Heart left ventricle (tissue), 13 donors: ENCODE measurements at regions not wholly inside any gene's neighbourhood (a gene's known extent, or its start where the extent isn't known, plus 50 kb on each side); places are given as distances from the start of the nearest gene placed in this dataset.

Experiments
- POLR2A ChIP-seq, 2 donors: fragments of 450-650 bp; IDR thresholded peaks; one replicate each; pipeline ENCODE4 v1.6.1; 2017; ENCODE audit warnings: antibody characterized with exemption in 2 of 2, mild to moderate bottlenecking in 2 of 2, moderate library complexity in 2 of 2
- TF ChIP-seq, protein P1 (sequence below), 12 donors: fragments of 200-600 bp; sonication (generic) in 4 of 12; IDR thresholded peaks; one replicate each; pipeline versions ENCODE4 v1.5.0 to v1.8.0; 2018 to 2022; ENCODE audit warnings: antibody characterized with exemption in 12 of 12, mild to moderate bottlenecking in 5 of 12
- donor health status: ischemic (EF 13 %, LVEDD 7.1; RV severe dilation, severe dysfunction).
- donor health status: DM: no; HTN: yes; CAD: no.
- donor health status: DM: no; HTN: no; CAD: no.
- donor health status: ischemic (EF 25% LVEDD 6.9; RV normal size, moderate dysfunction).
- donor health status: ischemic (EF 25% LVEDD 5.7; RV mildly dilated, moderate dysfunction).
- donor health status: ischemic (EF 35%, LVEDD 5.7; RV mildly dilated, moderate dysfunction).
- donor health status: nonischemic (EF 11% LVEDD 7.7; RV severe dilation, severe dysfunction).
- donor health status: DM: yes; HTN: yes; CAD: no.
- donor health status: PGD.
- donor health status: ischemic (EF 29% LVEDD 5.4; RV normal size, mild dysfunction).
- donor health status: nonischemic (EF 23%, LVEDD 6.1; RV moderate dilation, normal function).

DNA sequence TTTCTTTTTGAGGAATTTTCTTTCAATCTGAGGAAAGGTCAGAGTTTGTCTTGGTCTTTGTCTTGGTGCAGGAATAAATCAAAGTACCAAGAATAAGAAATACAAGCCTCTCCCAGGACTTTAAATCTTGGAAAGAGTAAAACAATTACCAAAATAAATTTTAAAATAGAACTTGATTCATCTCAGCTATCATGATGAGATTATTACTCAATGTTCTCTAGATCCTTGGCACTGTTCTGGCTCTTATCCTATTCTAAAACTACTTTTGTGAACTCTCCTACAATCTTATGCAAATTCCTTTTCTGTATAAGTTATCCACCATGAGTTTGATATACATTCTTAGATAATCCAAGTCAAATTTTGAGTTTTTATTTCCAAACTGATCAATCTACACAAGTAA lies 464.3 kb downstream of the PPARGC1A start:
- TF ChIP-seq, protein P1, sequence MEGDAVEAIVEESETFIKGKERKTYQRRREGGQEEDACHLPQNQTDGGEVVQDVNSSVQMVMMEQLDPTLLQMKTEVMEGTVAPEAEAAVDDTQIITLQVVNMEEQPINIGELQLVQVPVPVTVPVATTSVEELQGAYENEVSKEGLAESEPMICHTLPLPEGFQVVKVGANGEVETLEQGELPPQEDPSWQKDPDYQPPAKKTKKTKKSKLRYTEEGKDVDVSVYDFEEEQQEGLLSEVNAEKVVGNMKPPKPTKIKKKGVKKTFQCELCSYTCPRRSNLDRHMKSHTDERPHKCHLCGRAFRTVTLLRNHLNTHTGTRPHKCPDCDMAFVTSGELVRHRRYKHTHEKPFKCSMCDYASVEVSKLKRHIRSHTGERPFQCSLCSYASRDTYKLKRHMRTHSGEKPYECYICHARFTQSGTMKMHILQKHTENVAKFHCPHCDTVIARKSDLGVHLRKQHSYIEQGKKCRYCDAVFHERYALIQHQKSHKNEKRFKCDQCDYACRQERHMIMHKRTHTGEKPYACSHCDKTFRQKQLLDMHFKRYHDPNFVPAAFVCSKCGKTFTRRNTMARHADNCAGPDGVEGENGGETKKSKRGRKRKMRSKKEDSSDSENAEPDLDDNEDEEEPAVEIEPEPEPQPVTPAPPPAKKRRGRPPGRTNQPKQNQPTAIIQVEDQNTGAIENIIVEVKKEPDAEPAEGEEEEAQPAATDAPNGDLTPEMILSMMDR (IDR thresholded peaks at IDR 0.05), result no peak
- TF ChIP-seq POLR2A (IDR thresholded peaks at IDR 0.05), result no peak
